PFSK-1 (cell line): ENCODE measurements at regions not wholly inside any gene's neighbourhood (a gene's known extent, or its start where the extent isn't known, plus 50 kb on each side); places are given as distances from the start of the nearest gene placed in this dataset.

ENCODE experiments used
- FOXP2 ChIP-seq: optimal IDR thresholded peaks from 2 replicates; pipeline ENCODE3; 2011; ENCODE audit warnings: borderline replicate concordance, control low read depth, inconsistent platforms; ENCODE audit not compliant: insufficient read depth; ENCODE audit errors: extremely low read length, extremely low read depth
- POLR2AphosphoS5 ChIP-seq: IDR thresholded peaks from 2 replicates; pipeline ENCODE4 v1.6.1; 2012; ENCODE audit warnings: low read depth, mild to moderate bottlenecking, control low read depth, low read length, moderate library complexity
- REST ChIP-seq, 2 experiments: IDR thresholded peaks; 2 replicates each; pipeline versions ENCODE4 v1.6.1 to v1.8.0; 2011 to 2012; ENCODE audit warnings: low read depth in 2 of 2, low read length in 2 of 2, control low read depth in 1 of 2, inconsistent platforms in 1 of 2, mild to moderate bottlenecking in 1 of 2, moderate library complexity in 1 of 2; ENCODE audit not compliant: insufficient read depth in 1 of 2
- SIN3A ChIP-seq: IDR thresholded peaks from 2 replicates; pipeline ENCODE4 v1.6.1; 2012; ENCODE audit warnings: mild to moderate bottlenecking, low read length, moderate library complexity, borderline replicate concordance; ENCODE audit not compliant: insufficient read depth
- TAF1 ChIP-seq: IDR thresholded peaks from 2 replicates; pipeline ENCODE4 v1.6.1; 2012; ENCODE audit warnings: low read length, control low read depth, borderline replicate concordance; ENCODE audit not compliant: insufficient read depth

DNA sequence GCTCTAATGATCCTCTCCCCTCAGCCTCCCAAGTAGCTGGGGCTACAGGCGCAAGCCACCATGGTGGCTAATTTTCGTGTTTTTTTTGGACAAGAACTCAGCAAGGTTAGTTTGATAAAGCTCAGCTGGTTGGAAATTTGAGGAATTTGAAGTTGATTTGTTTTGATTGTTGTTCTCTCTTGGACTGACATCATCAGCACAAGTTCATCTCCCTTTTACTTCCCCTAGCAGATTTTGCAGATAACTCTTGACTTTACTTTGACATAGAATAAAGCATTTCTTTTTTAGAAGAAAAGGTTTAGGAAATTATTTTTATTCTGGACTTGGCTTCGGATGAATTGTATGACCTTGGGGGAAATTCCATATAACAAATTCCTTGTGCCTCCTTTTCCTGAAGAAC lies 74.9 kb upstream of the DLX2 start:
- TF ChIP-seq REST (IDR thresholded peaks at IDR 0.05; ENCODE audit: insufficient read depth in 1 of 2, low read depth in 2 of 2, low read length in 2 of 2) (no peak), SIN3A (no peak), POLR2AphosphoS5 (no peak), TAF1 (no peak), FOXP2 (no peak)

GRCh38 chr2:172177996-172178395 lies 75.3 kb upstream of the DLX2 start:
- TF ChIP-seq REST (IDR thresholded peaks at IDR 0.05; ENCODE audit: insufficient read depth in 1 of 2, low read depth in 2 of 2, low read length in 2 of 2) (no peak), SIN3A (no peak), FOXP2 (no peak), POLR2AphosphoS5 (no peak), TAF1 (no peak)

DNA sequence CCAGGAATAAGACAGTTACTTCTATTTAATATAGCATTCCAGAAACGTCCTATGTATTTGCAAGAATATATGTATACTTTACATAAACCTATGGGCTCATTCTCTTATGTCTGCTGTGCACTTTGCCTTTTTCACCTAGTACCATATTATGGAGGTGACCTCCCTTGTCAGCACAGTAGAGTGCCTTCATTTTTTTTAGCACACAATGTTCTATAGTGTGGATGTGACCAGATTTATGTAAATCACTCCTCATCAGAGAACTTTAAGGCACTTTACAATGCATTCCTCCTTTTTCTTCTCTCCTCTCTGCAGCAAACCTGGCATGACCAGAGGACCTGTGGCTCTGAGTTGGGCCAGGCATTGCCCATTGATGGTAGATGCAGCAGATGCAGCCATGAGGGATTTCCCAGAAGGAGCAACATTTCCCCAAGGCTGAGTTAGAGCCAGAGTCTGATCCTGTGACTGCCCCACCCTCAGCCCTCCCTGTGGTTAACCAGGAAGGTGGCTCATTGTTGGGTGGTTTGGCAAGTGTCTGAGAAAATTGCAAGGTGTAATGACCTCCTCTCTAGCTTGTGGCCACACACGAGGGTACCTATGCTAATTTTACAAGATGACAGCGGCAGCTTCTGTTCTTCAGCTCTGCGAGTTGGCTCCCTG lies 76.5 kb upstream of the DLX2 start:
- TF ChIP-seq REST (IDR thresholded peaks at IDR 0.05; ENCODE audit: insufficient read depth in 1 of 2, low read depth in 2 of 2, low read length in 2 of 2), result no peak
- TF ChIP-seq SIN3A, result no peak
- TF ChIP-seq FOXP2, result no peak

GRCh38 chr2:172181840-172182239 lies 79.1 kb upstream of the DLX2 start:
- TF ChIP-seq FOXP2 (no peak), TAF1 (no peak), POLR2AphosphoS5 (no peak), SIN3A (no peak), REST (IDR thresholded peaks at IDR 0.05; ENCODE audit: insufficient read depth in 1 of 2, low read depth in 2 of 2, low read length in 2 of 2) (no peak)

DNA sequence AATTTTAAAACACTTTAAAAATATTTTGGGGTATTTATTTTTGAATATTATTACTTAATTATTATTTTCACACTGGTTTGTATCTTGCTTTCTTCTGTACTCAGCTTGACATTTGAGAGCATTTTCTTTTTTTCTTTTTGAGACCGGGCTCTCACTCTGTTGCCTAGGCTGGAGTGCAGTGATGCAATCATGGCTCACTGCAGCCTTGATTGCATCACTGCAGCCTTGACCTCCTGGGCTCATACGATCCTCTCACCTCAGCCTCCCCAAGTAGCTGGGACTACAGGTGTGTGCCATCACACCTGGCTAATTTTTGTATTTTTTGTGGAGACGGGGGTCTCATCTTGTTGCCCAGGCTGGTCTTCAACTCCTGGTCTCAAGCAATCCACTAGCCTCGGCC lies 79.9 kb upstream of the DLX2 start:
- TF ChIP-seq FOXP2, result no peak
- no peak for TF ChIP-seq REST (IDR thresholded peaks at IDR 0.05; ENCODE audit: insufficient read depth in 1 of 2, low read depth in 2 of 2, low read length in 2 of 2)
- TF ChIP-seq POLR2AphosphoS5, result no peak
- no peak for TF ChIP-seq TAF1
- TF ChIP-seq SIN3A, result no peak
